Fibroblast of skin of left quadriceps (primary cell): ENCODE measurements at regions not wholly inside any gene's neighbourhood (a gene's known extent, or its start where the extent isn't known, plus 50 kb on each side); places are given as distances from the start of the nearest gene placed in this dataset.
"Not testable (repeated sequence)": the region's sequence is repeated elsewhere in the genome, so short reads cannot be mapped to it uniquely, and the experiment has no call there.

ENCODE experiments used
- DNase-seq, 2 experiments: peaks; one replicate each; pipeline ENCODE4 v3.0.0-alpha.2; 2013; ENCODE audit warnings: low read depth in 2 of 2

DNA sequence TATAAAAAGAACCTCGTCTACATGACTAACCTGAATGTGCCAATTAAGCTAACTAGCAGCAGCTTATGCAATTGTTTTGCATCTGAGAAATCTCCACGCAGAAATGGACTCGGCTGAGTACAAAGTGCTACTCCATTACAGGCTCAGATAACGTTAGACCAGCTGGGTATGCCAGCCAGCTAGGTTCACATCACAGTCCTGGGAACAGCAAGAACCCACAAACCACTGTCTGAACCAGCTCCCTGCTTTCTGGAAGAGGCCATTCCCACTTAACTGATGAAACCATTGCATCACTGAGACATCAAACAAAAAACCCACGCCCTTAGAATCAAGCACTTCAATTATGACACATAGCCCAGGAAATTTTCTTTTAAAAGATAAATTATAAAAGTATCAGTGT, 202.7 kb downstream of the CYRIA start:
- DNase-seq = no peak

DNA sequence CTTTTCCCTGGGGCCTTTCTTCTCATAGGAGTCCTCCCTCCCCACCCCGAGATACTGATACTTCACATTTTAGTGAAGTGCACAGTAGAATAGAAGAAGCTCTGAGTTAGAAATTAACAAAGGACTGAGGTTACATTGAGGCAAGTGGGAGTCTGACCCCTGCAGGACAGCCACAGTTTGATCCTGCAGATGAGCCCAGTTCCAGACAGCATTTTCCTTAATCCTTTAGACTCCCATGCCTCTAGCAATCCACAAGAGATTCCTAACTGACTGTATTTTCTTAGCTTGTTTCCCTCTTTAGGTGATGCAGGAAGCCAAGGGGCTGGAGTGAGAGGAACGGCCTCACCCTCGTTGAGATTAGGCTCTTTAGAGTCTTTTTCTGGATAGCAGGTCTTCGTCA, 204.0 kb downstream of the CYRIA start:
- DNase-seq = no peak

GRCh38 chr2:16459606-16460005, 206.0 kb downstream of the CYRIA start:
- DNase-seq = no peak

DNA sequence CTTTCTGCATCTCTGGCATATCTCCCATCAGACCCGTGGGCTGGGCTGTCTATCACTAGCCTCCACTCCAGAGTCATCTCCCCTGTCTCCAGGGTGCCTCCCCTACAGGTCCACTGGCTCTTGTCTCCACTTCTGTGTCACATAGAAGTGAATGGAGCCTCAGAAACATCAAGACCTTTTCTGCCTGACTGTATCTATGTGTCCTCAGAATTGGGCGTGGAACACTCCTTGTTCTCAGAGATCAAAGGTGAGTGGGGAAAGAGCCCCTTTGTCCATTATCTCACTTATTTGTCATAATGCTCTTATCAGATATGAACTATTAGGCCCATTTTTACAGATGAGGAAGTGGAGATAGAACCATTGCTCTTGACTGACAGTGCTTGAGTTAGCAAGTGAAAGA, 211.0 kb downstream of the CYRIA start:
- DNase-seq = no peak

DNA sequence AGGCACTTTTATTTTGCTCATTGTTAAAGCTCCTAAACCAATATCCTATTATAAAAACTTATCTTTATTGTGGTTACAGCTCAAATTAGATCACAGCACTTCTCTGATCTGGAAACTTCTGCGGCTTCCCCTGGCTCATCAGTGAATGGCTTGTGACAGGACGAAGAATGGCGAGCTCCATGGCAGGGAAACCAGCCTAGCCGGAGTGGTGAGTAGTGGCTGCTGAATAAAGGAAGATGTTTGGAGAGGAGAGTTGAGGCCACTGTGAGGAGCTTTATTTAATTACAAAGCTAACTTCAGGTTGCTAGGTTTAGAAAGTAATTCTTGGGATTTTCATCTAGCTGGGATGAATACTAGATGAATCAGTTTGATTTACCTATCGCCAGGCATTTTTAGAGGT, 213.5 kb downstream of the CYRIA start:
- DNase-seq = no peak

DNA sequence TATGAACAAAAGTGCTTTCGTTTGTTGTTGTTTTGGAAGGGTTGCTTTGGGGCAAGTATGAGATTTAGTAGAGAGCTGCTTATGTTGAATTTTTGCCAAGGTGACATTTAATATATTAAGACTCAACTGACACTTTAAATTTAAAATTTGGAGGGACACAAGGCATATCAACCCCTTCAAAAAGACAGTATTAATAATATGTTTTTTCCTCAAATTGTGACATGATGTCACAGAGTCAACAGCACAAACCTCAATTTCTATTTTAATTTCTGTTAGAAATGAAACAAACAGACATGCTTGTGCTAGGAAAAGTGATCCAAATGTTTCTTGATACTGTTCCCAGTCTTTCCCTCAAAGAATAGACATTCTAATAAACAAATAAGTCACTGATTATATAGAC, 218.9 kb downstream of the CYRIA start:
- DNase-seq = no peak

DNA sequence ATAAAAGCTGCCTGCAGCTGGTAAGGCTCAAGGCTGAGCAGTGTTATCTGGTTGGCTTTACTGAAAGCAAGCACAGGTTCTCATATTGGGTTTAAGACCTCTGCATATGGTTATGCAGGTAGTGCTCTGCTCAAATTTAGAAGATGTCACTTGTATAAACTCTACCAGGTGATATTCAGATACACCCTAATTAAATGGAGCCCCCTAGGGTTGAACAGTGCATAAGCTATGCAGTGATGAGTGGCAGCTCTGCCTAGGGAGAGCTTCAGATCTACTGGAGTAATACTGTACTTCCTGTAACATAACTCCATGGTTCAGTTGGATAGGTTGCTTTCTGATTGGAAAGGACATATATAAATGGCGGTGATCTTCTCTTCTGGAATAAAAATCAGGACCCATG, 222.7 kb downstream of the CYRIA start:
- DNase-seq = no peak

GRCh38 chr2:16441431-16441830, 224.2 kb downstream of the CYRIA start:
- no peak for DNase-seq

GRCh38 chr2:16440898-16441297, 224.7 kb downstream of the CYRIA start:
- DNase-seq = no peak

DNA sequence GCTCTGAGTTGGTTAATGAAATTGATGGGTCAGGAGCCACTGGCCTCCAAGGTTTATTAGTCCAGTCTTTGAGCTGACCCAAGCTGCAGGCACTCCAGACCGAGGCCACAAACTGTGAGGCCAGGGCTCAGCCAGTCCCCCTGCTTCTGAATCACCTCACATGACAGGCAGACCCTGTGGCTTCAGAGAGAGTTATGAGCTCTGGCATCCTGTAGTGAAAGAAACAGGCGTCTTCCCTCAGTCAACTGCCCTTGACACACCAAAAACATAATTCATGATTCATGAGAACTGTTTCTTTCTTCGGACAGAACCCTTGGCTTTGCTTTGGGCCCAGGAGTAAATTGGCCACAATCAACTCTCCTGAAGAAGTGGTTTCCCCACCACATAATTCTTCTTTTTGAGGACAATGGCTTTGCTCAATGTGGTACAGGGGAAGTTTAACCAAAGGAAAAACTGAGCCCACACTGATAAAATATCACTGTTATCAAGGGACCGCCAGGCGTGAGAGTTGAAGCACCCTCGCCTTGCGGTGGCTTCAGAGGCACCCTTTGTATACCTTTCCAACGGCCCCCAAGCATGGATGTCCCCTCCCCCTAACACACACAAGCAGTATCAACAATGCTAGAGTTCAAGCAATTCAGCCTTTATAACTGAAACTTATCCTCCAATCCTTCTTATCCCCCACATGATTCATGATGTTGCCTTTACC, 226.9 kb downstream of the CYRIA start:
- no peak for DNase-seq

GRCh38 chr2:16437189-16437588, 228.4 kb downstream of the CYRIA start:
- no peak for DNase-seq

DNA sequence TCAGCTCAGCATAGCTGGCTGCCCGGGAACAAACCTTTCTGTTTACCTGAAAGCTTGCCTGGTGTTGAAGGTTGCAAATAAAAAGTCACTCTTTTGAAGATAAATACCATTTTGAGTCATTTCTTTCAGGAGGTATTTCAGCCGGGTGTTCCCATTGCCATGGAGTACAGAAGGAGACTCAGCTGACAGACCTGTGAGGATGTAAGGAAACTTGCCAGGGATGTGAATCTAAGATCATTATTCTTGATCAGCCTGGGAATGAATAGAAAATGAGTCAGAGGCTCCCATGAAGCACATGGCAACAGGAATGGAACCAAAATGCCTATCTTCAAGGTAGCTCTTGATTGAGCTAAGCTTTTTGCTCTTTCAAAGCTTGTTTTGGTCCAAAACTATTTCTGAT, 231.2 kb downstream of the CYRIA start:
- no peak for DNase-seq

GRCh38 chr2:16430846-16431245, 234.8 kb downstream of the CYRIA start:
- no peak for DNase-seq

DNA sequence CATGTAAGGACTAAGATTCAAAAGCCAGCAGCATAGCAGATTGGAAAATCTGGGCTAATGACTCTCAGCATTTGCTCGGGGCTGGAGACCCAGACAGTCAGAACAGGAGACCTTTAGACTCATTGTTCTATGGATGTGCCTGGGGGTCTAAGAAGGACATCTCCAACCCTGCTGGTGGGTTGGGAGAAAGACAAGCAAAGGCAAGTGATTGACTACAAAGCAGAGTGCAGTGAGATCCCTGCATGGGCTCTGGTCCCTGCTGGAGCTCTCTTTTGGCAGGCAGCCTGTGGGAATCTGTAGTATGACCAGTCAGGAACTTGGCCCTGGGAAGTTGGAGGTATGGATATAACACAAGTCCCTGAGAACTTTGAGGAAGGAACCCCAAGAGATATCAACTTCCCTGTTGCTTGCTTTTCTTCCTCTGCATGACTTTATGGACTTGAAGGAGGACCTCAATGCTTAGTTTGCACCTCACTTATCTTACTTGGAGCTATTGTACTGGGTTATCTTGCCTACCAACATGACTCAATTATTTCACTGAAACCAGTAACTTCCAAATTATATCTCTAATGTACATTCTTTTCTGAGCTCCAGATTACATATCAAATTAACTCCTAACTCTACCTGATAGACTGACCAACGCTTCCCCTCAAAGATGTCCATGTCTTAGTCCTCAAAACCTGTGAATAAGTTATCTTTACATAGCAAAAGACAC, 236.0 kb downstream of the CYRIA start:
- DNase-seq = no peak

GRCh38 chr2:16429002-16429401, 236.6 kb downstream of the CYRIA start:
- DNase-seq = no peak

DNA sequence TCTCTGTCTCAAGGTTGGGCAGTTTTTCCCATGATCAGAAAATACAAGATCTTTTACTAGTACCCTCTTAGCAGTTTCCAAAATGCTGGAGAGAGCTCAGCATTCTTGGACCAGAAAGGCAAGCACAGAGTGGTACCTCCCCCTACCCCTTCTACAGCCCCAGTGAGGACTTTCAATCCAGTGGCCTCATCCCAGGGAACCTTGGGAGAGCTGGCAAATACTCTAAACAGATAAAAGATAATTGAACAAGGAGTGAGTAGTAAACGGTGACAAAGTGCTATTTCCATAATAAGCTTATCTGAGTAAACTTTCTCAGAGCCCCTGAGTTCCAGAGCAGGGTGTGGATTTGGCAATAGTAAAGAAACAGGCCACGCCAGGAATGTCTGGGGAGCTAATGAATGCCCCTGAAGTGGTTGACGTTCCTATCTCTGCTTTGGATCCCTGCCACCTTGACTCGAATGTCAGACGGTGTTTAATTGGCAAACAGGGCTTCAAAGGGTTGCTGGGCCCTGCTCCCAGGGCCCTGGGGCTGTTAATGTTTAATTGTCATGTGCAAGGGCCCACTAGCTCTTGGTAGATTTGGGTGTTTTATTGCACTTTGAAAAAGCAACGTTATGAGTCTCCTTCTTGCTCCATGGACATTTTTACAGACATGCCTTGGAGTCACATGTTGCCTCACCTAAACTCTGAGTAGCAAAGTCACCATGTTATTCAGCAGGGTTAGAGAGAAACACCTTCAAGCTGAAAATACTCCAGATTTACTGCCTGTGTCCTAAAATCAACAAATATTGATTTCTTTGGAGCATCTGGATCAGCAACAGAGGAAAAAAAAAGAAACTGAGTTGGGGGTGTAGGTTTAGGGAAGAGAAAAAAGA, 239.9 kb downstream of the CYRIA start:
- DNase-seq = no peak

GRCh38 chr2:16420421-16420820, 245.2 kb downstream of the CYRIA start:
- no peak for DNase-seq

DNA sequence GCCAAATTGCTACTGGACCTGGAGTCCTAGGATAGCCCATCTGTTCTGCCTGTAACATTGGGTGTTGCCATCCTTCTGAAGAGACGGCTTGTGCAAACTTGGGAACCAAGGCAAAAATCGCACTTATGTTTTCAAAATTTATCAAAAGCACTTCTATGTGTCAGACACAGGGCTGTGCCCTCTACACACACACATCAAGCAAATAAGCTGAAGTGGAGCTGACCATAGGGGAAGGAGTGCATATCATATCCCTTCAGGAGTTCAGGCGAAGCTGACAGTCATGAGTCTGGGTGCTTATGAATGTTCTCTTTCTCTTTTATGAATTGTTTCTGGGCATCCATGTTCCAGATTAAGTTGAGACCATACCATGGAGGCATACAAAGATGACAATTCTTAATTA, 247.9 kb downstream of the CYRIA start:
- no peak for DNase-seq

DNA sequence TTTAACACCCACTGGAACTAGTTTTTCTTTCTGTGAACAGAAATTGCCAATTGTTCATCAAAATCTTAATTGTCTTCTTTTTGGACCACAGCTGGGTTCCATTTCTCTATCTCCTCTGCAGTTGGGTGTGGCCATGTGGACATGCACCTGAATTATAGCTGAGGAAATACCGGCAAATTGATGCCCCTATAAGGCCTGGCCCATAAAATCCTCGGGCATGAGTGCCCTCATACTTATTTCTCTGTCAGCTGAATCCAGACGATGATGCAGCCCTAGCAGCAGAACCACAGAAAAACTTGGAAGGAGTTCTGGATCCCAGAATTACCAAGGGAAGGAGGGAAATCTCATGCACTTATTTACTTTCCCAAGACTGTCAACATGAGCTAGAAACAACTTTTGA, 249.0 kb downstream of the CYRIA start:
- DNase-seq = no peak

- not testable (repeated sequence) for DNase-seq
Measured at GRCh38 chr2:16415861-16416260, 249.8 kb downstream of the CYRIA start.

DNA sequence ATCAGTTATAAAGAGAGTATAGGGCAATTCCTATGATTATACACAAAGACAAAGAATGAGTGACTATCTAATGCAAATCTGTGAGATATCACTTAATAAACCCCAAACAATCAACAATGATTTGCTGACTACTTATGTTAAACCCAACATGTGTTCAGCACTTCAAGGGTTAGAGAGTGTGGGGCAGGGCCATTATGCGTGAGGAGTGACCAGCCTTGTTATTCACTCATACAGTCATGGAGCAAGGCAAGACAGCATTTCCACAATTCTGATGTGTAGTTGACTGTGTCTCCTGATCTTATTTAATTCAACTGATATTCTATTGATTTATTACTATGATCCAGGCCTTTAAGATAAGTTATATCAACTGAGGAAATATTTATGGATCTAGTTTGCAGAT, 251.7 kb downstream of the CYRIA start:
- DNase-seq = no peak

DNA sequence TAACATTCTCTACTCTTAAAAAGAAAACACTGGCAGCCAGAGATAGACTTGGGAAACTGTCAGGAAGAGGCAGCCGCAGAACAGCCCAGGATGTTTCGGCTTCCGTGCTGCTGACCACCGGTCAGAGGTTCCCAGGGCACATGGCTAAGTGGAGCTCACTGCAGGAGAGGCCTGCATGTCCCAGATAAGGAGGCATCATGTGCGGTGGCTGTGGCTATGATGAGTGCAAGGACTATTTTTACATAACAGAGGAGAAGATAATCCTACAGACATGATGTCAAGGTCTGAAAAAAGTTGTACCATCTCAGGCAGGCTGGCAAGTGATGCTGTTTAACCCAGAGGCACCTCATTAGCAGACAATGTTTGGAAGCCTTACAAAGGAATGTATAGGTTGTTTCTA, 252.3 kb downstream of the CYRIA start:
- DNase-seq = no peak
